Activated CD4-positive, CD25-positive, alpha-beta regulatory T cell treated with anti-CD3 and anti-CD28 coated beads, Interleukin-2, amount 50 U/mL, for 24 hours (primary cell): ENCODE measurements at regions not wholly inside any gene's neighbourhood (a gene's known extent, or its start where the extent isn't known, plus 50 kb on each side); places are given as distances from the start of the nearest gene placed in this dataset.
"Not testable (repeated sequence)": the region's sequence is repeated elsewhere in the genome, so short reads cannot be mapped to it uniquely, and the experiment has no call there.

ENCODE experiments used
- ATAC-seq, 2 donors: fragments of 150-1000 bp; cut with Tn5 transposase; one replicate each; pipeline ENCODE4 v1.10.0; 2021; ENCODE audit warnings: mild to moderate bottlenecking in 1 of 2, moderate library complexity in 1 of 2

- ATAC-seq, result no peak
Observed at GRCh38 chr7:115635876-115636275, 394.7 kb downstream of the TFEC start.

- ATAC-seq, result no peak
Observed at GRCh38 chr7:115635376-115635775, 395.2 kb downstream of the TFEC start.

- no peak for ATAC-seq
Observed at GRCh38 chr7:115634633-115635032, 395.9 kb downstream of the TFEC start.

- ATAC-seq, result no peak
Observed at GRCh38 chr7:115632636-115633035, 397.9 kb downstream of the TFEC start.

GRCh38 chr7:115631782-115632181 is 398.8 kb downstream of the TFEC start:
- ATAC-seq, result no peak

GRCh38 chr7:115630049-115630448 is 400.5 kb downstream of the TFEC start:
- ATAC-seq, result no peak

- no peak for ATAC-seq
Observed at GRCh38 chr7:115618676-115619075, 411.9 kb downstream of the TFEC start.

GRCh38 chr7:115613836-115614235 is 416.7 kb downstream of the TFEC start:
- no peak for ATAC-seq

- no peak for ATAC-seq
Observed at GRCh38 chr7:115603416-115603815, 427.1 kb downstream of the TFEC start.

- no peak for ATAC-seq
Observed at GRCh38 chr7:115600207-115600606, 430.4 kb downstream of the TFEC start.

GRCh38 chr7:115599184-115599583 is 431.4 kb downstream of the TFEC start:
- ATAC-seq, result not testable (repeated sequence)

GRCh38 chr7:115597220-115597619 is 433.3 kb downstream of the TFEC start:
- not testable (repeated sequence) for ATAC-seq

GRCh38 chr7:115593111-115593510 is 437.5 kb downstream of the TFEC start:
- ATAC-seq, result no peak

GRCh38 chr7:115585015-115585718 is 445.4 kb downstream of the TFEC start:
- no peak for ATAC-seq

GRCh38 chr7:115582956-115583355 is 447.6 kb downstream of the TFEC start:
- no peak for ATAC-seq

GRCh38 chr7:115578576-115578975 is 452.0 kb downstream of the TFEC start:
- ATAC-seq, result no peak

GRCh38 chr7:115574681-115575291 is 455.8 kb downstream of the TFEC start:
- no peak for ATAC-seq

GRCh38 chr7:115572111-115572510 is 458.5 kb downstream of the TFEC start:
- no peak for ATAC-seq

- no peak for ATAC-seq
Observed at GRCh38 chr7:115561335-115562110, 469.0 kb downstream of the TFEC start.

- ATAC-seq, result no peak
Observed at GRCh38 chr7:115559877-115560276, 470.7 kb downstream of the TFEC start.

GRCh38 chr7:115558161-115558560 is 472.4 kb downstream of the TFEC start:
- no peak for ATAC-seq

GRCh38 chr7:115557296-115557695 is 473.3 kb downstream of the TFEC start:
- ATAC-seq, result not testable (repeated sequence)

- ATAC-seq, result no peak
Observed at GRCh38 chr7:115552766-115553165, 477.8 kb downstream of the TFEC start.

GRCh38 chr7:115549910-115550309 is 480.7 kb downstream of the TFEC start:
- no peak for ATAC-seq
